Neuronal stem cell (in vitro differentiated cells): ENCODE measurements at regions not wholly inside any gene's neighbourhood (a gene's known extent, or its start where the extent isn't known, plus 50 kb on each side); places are given as distances from the start of the nearest gene placed in this dataset.
A peak's percentile ranks its signal among the peaks of the same experiment; 100 is the strongest.
"Not testable (repeated sequence)": the region's sequence is repeated elsewhere in the genome, so short reads cannot be mapped to it uniquely, and the experiment has no call there.

Experiments
- DNase-seq: peaks from one replicate; pipeline ENCODE4 v3.0.0-alpha.2; 2013; ENCODE audit warnings: low spot score
- H2AFZ ChIP-seq: one replicate; pipeline ENCODE4 v1.6.1; 2013; ENCODE audit warnings: mild to moderate bottlenecking, low read length, inconsistent platforms
- H2AK5ac ChIP-seq: 2 replicates; pipeline ENCODE4 v1.6.1; 2013; ENCODE audit warnings: low read depth, mild to moderate bottlenecking, inconsistent platforms, low read length, moderate library complexity, mixed read lengths
- H2BK120ac ChIP-seq: 2 replicates; pipeline ENCODE4 v1.6.1; 2013; ENCODE audit warnings: low read depth, mild to moderate bottlenecking, inconsistent platforms, low read length, moderate library complexity, mixed read lengths
- H2BK12ac ChIP-seq: one replicate; pipeline ENCODE4 v1.6.1; 2013; ENCODE audit warnings: low read length, inconsistent platforms
- H2BK15ac ChIP-seq: 2 replicates; pipeline ENCODE4 v1.6.1; 2013; ENCODE audit warnings: mild to moderate bottlenecking, low read length, inconsistent platforms, mixed read lengths
- H2BK5ac ChIP-seq: one replicate; pipeline ENCODE4 v1.6.1; 2013; ENCODE audit warnings: inconsistent platforms, mild to moderate bottlenecking, low read length, moderate library complexity
- H3K14ac ChIP-seq: one replicate; pipeline ENCODE4 v1.6.1; 2013; ENCODE audit warnings: low read length, inconsistent platforms
- H3K18ac ChIP-seq: 2 replicates; pipeline ENCODE4 v1.6.1; 2013; ENCODE audit warnings: low read length, inconsistent platforms
- H3K23ac ChIP-seq: 2 replicates; pipeline ENCODE4 v1.6.1; 2013; ENCODE audit warnings: low read depth, mild to moderate bottlenecking, mixed read lengths, low read length, inconsistent platforms; ENCODE audit not compliant: poor library complexity
- H3K27ac ChIP-seq: replicated peaks from 3 replicates; pipeline ENCODE4 v1.5.1; 2013; ENCODE audit warnings: low read length, inconsistent platforms
- H3K27me3 ChIP-seq, 3 experiments: 2 replicates each; pipeline ENCODE4 v1.6.1; 2013; ENCODE audit warnings: low read length in 3 of 3, mild to moderate bottlenecking in 2 of 3, inconsistent platforms in 1 of 3, low read depth in 1 of 3, mixed read lengths in 1 of 3, moderate library complexity in 1 of 3; ENCODE audit not compliant: control insufficient read depth in 3 of 3, insufficient read depth in 3 of 3
- H3K36me3 ChIP-seq, 2 donors: replicated peaks in 1 of 2; 2 replicates each; pipeline ENCODE4 v1.6.1; 2013; ENCODE audit warnings: low read length in 2 of 2; ENCODE audit not compliant: control insufficient read depth in 2 of 2, insufficient read depth in 2 of 2
- H3K4ac ChIP-seq: 2 replicates; pipeline ENCODE4 v1.6.1; 2013; ENCODE audit warnings: inconsistent platforms, mild to moderate bottlenecking, low read length, moderate library complexity
- H3K4me1 ChIP-seq, 2 donors: 1 replicate in 1 of 2; 2 replicates in 1 of 2; pipeline ENCODE4 v1.6.1; 2013; ENCODE audit warnings: low read length in 2 of 2, low read depth in 1 of 2; ENCODE audit not compliant: control insufficient read depth in 2 of 2, insufficient read depth in 1 of 2
- H3K4me2 ChIP-seq: one replicate; pipeline ENCODE4 v1.6.1; 2013; ENCODE audit warnings: mild to moderate bottlenecking, low read length, inconsistent platforms; ENCODE audit not compliant: insufficient read depth, poor library complexity, severe bottlenecking
- H3K4me3 ChIP-seq, 2 donors: 2 replicates each; pipeline ENCODE4 v1.5.1; 2013; ENCODE audit warnings: low read length in 2 of 2, mild to moderate bottlenecking in 2 of 2, inconsistent platforms in 1 of 2, moderate library complexity in 1 of 2
- H3K79me1 ChIP-seq: one replicate; pipeline ENCODE4 v1.6.1; 2013; ENCODE audit warnings: low read depth, mild to moderate bottlenecking, inconsistent platforms, low read length, moderate library complexity
- H3K9ac ChIP-seq: one replicate; pipeline ENCODE4 v1.6.1; 2013; ENCODE audit warnings: mild to moderate bottlenecking, low read depth, low read length, inconsistent platforms; ENCODE audit not compliant: poor library complexity
- H3K9me3 ChIP-seq, 2 donors: replicated peaks in 1 of 2; 2 replicates each; pipeline versions ENCODE3 to v1.6.1; 2013; ENCODE audit warnings: low read length in 2 of 2, mild to moderate bottlenecking in 2 of 2, inconsistent platforms in 1 of 2, low read depth in 1 of 2, mixed read lengths in 1 of 2, moderate library complexity in 1 of 2; ENCODE audit not compliant: control insufficient read depth in 2 of 2, insufficient read depth in 1 of 2
- H4K8ac ChIP-seq: one replicate; pipeline ENCODE4 v1.6.1; 2013; ENCODE audit warnings: low read depth, mild to moderate bottlenecking, inconsistent platforms, low read length, moderate library complexity
- H4K91ac ChIP-seq: one replicate; pipeline ENCODE4 v1.6.1; 2013; ENCODE audit warnings: low read length, low read depth, mild to moderate bottlenecking, inconsistent platforms; ENCODE audit not compliant: poor library complexity
- WGBS, 2 donors: extraction: QIAGEN DNeasy Blood & Tissue Kit; methylation state at CpG; one replicate each; pipeline ENCODE4 v1.1.7; 2013; ENCODE audit warnings: missing lambda C conversion rate in 2 of 2, mixed read lengths in 1 of 2; ENCODE audit not compliant: insufficient read length in 2 of 2, insufficient replicate concordance in 1 of 2; ENCODE audit errors: extremely low coverage in 2 of 2; 5-methylcytosine and 5-hydroxymethylcytosine counted together

DNA sequence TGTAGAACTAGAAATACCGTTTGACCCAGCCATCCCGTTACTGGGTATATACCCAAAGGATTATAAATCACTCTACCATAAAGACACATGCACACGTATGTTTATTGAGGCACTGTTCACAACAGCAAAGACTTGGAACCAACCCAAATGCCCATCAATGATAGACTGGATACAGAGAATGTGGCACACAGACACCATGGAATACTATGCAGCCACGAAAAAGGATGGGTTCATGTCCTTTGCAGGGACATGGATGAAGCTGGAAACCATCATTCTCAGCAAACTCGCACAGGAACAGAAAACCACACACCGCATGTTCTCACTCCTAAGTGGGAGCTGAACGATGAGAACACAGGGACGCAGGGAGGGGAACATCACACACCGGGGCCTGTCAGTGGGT, 85.6 kb upstream of the PPP2R3B start:
- H2BK12ac ChIP-seq, H3K79me1 ChIP-seq, H2BK120ac ChIP-seq, H3K4ac ChIP-seq, DNase-seq, H3K9ac ChIP-seq, H3K9me3 ChIP-seq, H3K18ac ChIP-seq, H2BK5ac ChIP-seq, H4K91ac ChIP-seq, H3K23ac ChIP-seq, H3K4me1 ChIP-seq, H3K14ac ChIP-seq, H3K4me3 ChIP-seq, H2BK15ac ChIP-seq, H3K27ac ChIP-seq, H3K27me3 ChIP-seq, H3K36me3 ChIP-seq, H2AFZ ChIP-seq, H2AK5ac ChIP-seq, H3K4me2 ChIP-seq, H4K8ac ChIP-seq: not testable (repeated sequence)
- WGBS, 2 donors: no CpG with 5 or more reads among the region's 9 CpGs

DNA sequence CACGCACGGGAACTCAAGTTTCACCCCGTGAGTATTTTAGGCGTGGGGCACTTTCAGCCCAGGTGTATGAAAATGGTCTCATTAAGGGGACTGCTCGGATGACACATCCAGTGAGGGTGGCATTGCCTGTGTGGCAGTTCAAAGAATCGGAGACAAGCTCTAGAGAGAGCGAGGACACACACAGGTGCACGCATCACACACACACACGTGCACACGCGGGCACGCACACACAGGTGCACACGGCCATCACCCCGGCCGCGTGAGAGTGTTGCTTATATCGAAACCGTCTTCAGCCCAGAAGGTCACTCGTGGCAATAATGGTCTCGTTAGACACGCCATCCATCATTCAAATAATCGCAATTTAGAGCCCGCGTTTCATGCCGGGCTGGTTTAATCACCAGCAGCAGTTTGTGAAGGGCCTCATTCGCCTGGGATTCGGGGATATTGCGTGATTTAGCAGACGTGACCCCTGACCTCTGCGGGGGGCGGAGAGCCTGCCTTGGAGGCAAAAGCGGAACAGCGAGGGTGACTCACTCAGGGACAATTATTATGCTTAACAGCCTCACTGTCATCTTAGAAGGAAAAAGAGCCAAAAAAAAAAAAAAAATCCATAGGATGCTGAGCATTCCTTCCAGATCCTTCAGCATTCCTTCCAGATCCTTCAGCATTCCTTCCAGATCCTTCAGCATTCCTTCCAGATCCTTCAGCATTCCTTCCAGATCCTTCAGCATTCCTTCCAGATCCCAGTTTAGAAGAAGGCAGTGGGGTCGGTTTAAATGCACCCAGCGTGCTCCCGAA, 89.4 kb upstream of the PPP2R3B start:
- no CpG with 5 or more reads among the region's 36 CpGs for WGBS, 2 donors
- Histone ChIP-seq H4K8ac (no peak overlapping the region), H4K91ac (no peak overlapping the region), H3K4ac (no peak overlapping the region), H3K18ac (no peak overlapping the region), H2BK120ac (no peak overlapping the region), H3K9ac (peak overlapping the region; percentile 53), H3K27ac (no peak overlapping the region), H2AFZ (no peak overlapping the region), H3K14ac (peak overlapping the region; percentile 12), H3K36me3 (no peaks in the 10 kb centered on the region), H3K23ac (no peak overlapping the region), H2BK15ac (no peak overlapping the region), H3K4me2 (no peak overlapping the region), H2BK5ac (no peak overlapping the region), H2AK5ac (no peak overlapping the region), H3K4me1 (no peaks in the 10 kb centered on the region), H3K9me3 (peaks cover 0 to 3% of the 10 kb centered on the region in 2 donors), H2BK12ac (peak overlapping the region; percentile 64), H3K27me3 (no peaks in the 10 kb centered on the region), H3K79me1 (no peaks in the 10 kb centered on the region), H3K4me3 (peak overlapping the region in 1 of 2 donors; percentile 47)
- no peak for DNase-seq

DNA sequence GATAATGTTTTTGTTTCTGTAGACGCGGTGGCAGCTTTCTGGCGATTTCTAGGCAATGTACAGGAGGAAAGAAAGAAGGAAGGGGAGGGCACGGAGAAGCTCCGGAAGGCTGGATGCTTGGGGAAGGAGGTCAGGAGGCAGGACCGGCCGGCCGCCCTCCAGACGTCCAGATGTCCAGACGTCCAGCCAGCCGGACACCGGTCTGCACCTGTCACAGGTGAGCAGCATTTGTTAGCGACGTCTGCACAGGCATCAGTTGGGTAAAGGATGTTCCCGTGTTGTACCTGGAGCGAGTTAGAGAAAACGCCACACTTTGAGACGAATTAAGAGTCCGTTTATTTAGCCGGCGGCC, 90.0 kb upstream of the PPP2R3B start:
- H4K91ac ChIP-seq: no peak overlapping the region
- no peaks in the 10 kb centered on the region for H3K27me3 ChIP-seq
- no peak overlapping the region for H3K14ac ChIP-seq
- H3K79me1 ChIP-seq: no peaks in the 10 kb centered on the region
- H3K27ac ChIP-seq: no peak overlapping the region
- no peak overlapping the region for H2AFZ ChIP-seq
- no peak overlapping the region for H2AK5ac ChIP-seq
- no peak overlapping the region for H3K9ac ChIP-seq
- no peaks in the 10 kb centered on the region for H3K36me3 ChIP-seq
- no peak overlapping the region for H3K4me3 ChIP-seq
- H4K8ac ChIP-seq: no peak overlapping the region
- no peak overlapping the region for H2BK5ac ChIP-seq
- no peak overlapping the region for H3K18ac ChIP-seq
- H3K23ac ChIP-seq: no peak overlapping the region
- H3K4me1 ChIP-seq: no peaks in the 10 kb centered on the region
- no peak for DNase-seq
- no peak overlapping the region for H2BK12ac ChIP-seq
- no peak overlapping the region for H3K4me2 ChIP-seq
- H2BK120ac ChIP-seq: no peak overlapping the region
- peaks cover 0 to 3% of the 10 kb centered on the region in 2 donors for H3K9me3 ChIP-seq
- no peak overlapping the region for H3K4ac ChIP-seq
- no CpG with 5 or more reads among the region's 21 CpGs for WGBS, 2 donors
- no peak overlapping the region for H2BK15ac ChIP-seq

DNA sequence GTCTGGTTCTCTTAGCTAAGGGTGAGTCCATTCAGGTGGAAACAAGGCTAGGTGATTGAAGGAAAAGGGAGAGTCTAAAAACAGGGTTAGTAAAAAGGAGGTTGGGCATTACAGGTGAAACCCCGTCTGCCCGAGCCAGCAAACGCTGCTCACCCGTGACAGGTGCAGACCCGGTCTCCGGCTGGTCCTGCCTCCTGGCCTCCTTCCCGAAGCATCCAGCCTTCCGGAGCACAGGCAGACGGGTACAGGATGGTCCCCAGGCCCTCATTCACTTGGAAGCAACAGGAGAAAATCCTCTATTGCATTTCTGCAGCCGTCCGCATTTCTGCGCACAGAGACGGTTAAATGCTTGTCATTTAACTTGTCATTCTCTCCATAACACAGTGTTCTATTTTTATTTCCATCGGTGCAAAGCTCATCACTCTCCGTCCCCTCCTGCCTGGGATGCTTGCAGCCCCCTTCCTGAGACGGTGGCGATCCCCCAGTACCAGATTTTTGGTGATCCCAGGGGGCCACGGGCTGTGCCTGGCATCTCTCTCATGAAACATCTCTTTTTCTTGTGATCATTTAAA, 90.8 kb upstream of the PPP2R3B start:
- no peak overlapping the region for H3K18ac ChIP-seq
- H2BK120ac ChIP-seq: no peak overlapping the region
- WGBS, 2 donors: no CpG with 5 or more reads among the region's 18 CpGs

More for the DNA sequence above, 90.8 kb upstream of the PPP2R3B start:
- peak overlapping the region; percentile 27 for H2BK15ac ChIP-seq
- H2BK12ac ChIP-seq: no peak overlapping the region
- H3K23ac ChIP-seq: no peak overlapping the region
- H2AFZ ChIP-seq: no peak overlapping the region
- no peak overlapping the region for H2BK5ac ChIP-seq
- no peak overlapping the region for H3K4me3 ChIP-seq
- no peak overlapping the region for H3K27ac ChIP-seq
- no peak overlapping the region for H4K91ac ChIP-seq
- DNase-seq: no peak
- no peaks in the 10 kb centered on the region for H3K27me3 ChIP-seq
- peaks cover 0 to 3% of the 10 kb centered on the region in 2 donors for H3K9me3 ChIP-seq
- H3K36me3 ChIP-seq: no peaks in the 10 kb centered on the region
- H4K8ac ChIP-seq: no peak overlapping the region
- H2AK5ac ChIP-seq: no peak overlapping the region
- H3K4me1 ChIP-seq: no peaks in the 10 kb centered on the region
- H3K4ac ChIP-seq: no peak overlapping the region
- H3K79me1 ChIP-seq: no peaks in the 10 kb centered on the region
- no peak overlapping the region for H3K14ac ChIP-seq
- H3K9ac ChIP-seq: no peak overlapping the region
- no peak overlapping the region for H3K4me2 ChIP-seq
